ENCODE measurements at regions not wholly inside any gene's neighbourhood (a gene's known extent, or its start where the extent isn't known, plus 50 kb on each side); places are given as distances from the start of the nearest gene placed in this dataset.

GRCh38 chr6:165218829-165219228, 90.6 kb downstream of the C6orf118 start:
- TF ChIP-seq POLR2A (IDR thresholded peaks at IDR 0.05) (no peak), CTCF (IDR thresholded peaks at IDR 0.05) (no peak)
